ENCODE measurements at regions not wholly inside any gene's neighbourhood (a gene's known extent, or its start where the extent isn't known, plus 50 kb on each side); places are given as distances from the start of the nearest gene placed in this dataset.
A peak's percentile ranks its signal among the peaks of the same experiment; 100 is the strongest.
"Not testable (repeated sequence)": the region's sequence is repeated elsewhere in the genome, so short reads cannot be mapped to it uniquely, and the experiment has no call there.

- H3K27ac Mint-ChIP-seq: peak overlapping the region in 1 of 3 donors; percentile 48
- H3K36me3 Mint-ChIP-seq: no peaks in the 10 kb centered on the region
- no peaks in the 10 kb centered on the region for H3K9me3 ChIP-seq (ENCODE audit: control insufficient read depth in 2 of 2, low read length in 2 of 2)
- no peaks in the 10 kb centered on the region for H3K27me3 ChIP-seq (ENCODE audit: control insufficient read depth, insufficient read depth, low read length)
- H3K27ac ChIP-seq (ENCODE audit: insufficient read depth, low read length, poor library complexity, severe bottlenecking): no peak overlapping the region
- no peak overlapping the region for H3K4me3 ChIP-seq (ENCODE audit: low read depth, low read length)
- DNase-seq (no peak), ATAC-seq (ENCODE audit: low read depth in 2 of 2) (no peak)
- no peaks in the 10 kb centered on the region for H3K4me1 ChIP-seq (ENCODE audit: control insufficient read depth, insufficient read depth, low read length, poor library complexity, severe bottlenecking)
- H3K4me3 Mint-ChIP-seq: no peak overlapping the region
- H3K36me3 ChIP-seq (ENCODE audit: control insufficient read depth, insufficient read depth, low read length): no peaks in the 10 kb centered on the region
- H3K9me3 Mint-ChIP-seq: peaks cover 0 to 14% (median 4%) of the 10 kb centered on the region in 7 donors
- H3K4me1 Mint-ChIP-seq: peaks cover 0 to 19% (median 7%) of the 10 kb centered on the region in 4 donors
- H3K27me3 Mint-ChIP-seq: no peaks in the 10 kb centered on the region
Observed at GRCh38 chr6:134413241-134413643, 95.3 kb upstream of the SGK1 start.

- Mint-ChIP-seq H3K36me3 (no peaks in the 10 kb centered on the region), H3K9me3 (peaks cover 0 to 14% (median 4%) of the 10 kb centered on the region in 7 donors), H3K27me3 (no peaks in the 10 kb centered on the region), H3K27ac (no peak overlapping the region), H3K4me3 (no peak overlapping the region), H3K4me1 (peaks cover 0 to 4% (median 1%) of the 10 kb centered on the region in 4 donors)
- Histone ChIP-seq H3K27ac (ENCODE audit: insufficient read depth, low read length, poor library complexity, severe bottlenecking) (no peak overlapping the region), H3K4me3 (ENCODE audit: low read depth, low read length) (no peak overlapping the region), H3K27me3 (ENCODE audit: control insufficient read depth, insufficient read depth, low read length) (no peaks in the 10 kb centered on the region), H3K36me3 (ENCODE audit: control insufficient read depth, insufficient read depth, low read length) (no peaks in the 10 kb centered on the region), H3K9me3 (ENCODE audit: control insufficient read depth in 2 of 2, low read length in 2 of 2) (no peaks in the 10 kb centered on the region), H3K4me1 (ENCODE audit: control insufficient read depth, insufficient read depth, low read length, poor library complexity, severe bottlenecking) (no peaks in the 10 kb centered on the region)
- no peak for DNase-seq
- no peak for ATAC-seq (ENCODE audit: low read depth in 2 of 2)
Observed at GRCh38 chr6:134410541-134410940, 92.6 kb upstream of the SGK1 start.

GRCh38 chr6:134407791-134408190 lies 89.9 kb upstream of the SGK1 start:
- H3K27me3 ChIP-seq (ENCODE audit: control insufficient read depth, insufficient read depth, low read length): no peaks in the 10 kb centered on the region
- Mint-ChIP-seq H3K9me3 (peaks cover 0 to 5% (median 2%) of the 10 kb centered on the region in 7 donors), H3K4me1 (peaks cover 0 to 2% (median 0%) of the 10 kb centered on the region in 4 donors), H3K4me3 (no peak overlapping the region), H3K27me3 (no peaks in the 10 kb centered on the region), H3K36me3 (no peaks in the 10 kb centered on the region), H3K27ac (no peak overlapping the region)
- H3K4me1 ChIP-seq (ENCODE audit: control insufficient read depth, insufficient read depth, low read length, poor library complexity, severe bottlenecking): no peaks in the 10 kb centered on the region
- no peaks in the 10 kb centered on the region for H3K36me3 ChIP-seq (ENCODE audit: control insufficient read depth, insufficient read depth, low read length)
- no peak overlapping the region for H3K27ac ChIP-seq (ENCODE audit: insufficient read depth, low read length, poor library complexity, severe bottlenecking)
- H3K4me3 ChIP-seq (ENCODE audit: low read depth, low read length): no peak overlapping the region
- ATAC-seq (ENCODE audit: low read depth in 2 of 2) (no peak), DNase-seq (no peak)
- H3K9me3 ChIP-seq (ENCODE audit: control insufficient read depth in 2 of 2, low read length in 2 of 2): no peaks in the 10 kb centered on the region

DNA sequence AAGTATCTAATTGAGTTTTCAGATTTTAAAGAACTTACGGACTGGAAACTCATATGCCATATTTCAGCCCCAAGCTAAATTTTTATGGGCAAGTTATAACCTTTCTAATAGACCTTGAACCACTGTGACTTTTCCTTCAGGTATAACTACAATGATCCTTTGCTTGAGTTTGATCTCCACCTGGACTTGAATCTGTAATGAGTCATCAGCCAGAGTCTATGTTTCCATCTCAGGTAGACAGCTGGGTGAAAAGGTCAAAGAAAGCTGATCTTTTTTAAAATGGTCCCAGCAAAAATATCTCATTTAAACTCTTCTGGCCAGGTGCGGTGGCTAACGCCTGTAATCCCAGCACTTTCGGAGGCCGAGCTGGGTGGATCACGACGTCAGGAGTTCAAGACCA lies 88.4 kb upstream of the SGK1 start:
- H3K9me3 ChIP-seq (ENCODE audit: control insufficient read depth in 2 of 2, low read length in 2 of 2): no peaks in the 10 kb centered on the region
- Mint-ChIP-seq H3K36me3 (peaks cover 3% of the 10 kb centered on the region), H3K27ac (no peak overlapping the region), H3K4me3 (no peak overlapping the region), H3K9me3 (peaks cover 0 to 1% (median 0%) of the 10 kb centered on the region in 7 donors), H3K4me1 (peaks cover 0 to 7% (median 1%) of the 10 kb centered on the region in 4 donors), H3K27me3 (no peaks in the 10 kb centered on the region)
- no peaks in the 10 kb centered on the region for H3K36me3 ChIP-seq (ENCODE audit: control insufficient read depth, insufficient read depth, low read length)
- no peaks in the 10 kb centered on the region for H3K27me3 ChIP-seq (ENCODE audit: control insufficient read depth, insufficient read depth, low read length)
- H3K27ac ChIP-seq (ENCODE audit: insufficient read depth, low read length, poor library complexity, severe bottlenecking): no peak overlapping the region
- no peaks in the 10 kb centered on the region for H3K4me1 ChIP-seq (ENCODE audit: control insufficient read depth, insufficient read depth, low read length, poor library complexity, severe bottlenecking)
- no peak overlapping the region for H3K4me3 ChIP-seq (ENCODE audit: low read depth, low read length)
- DNase-seq (no peak), ATAC-seq (ENCODE audit: low read depth in 2 of 2) (no peak)

- peaks cover 0 to 7% (median 3%) of the 10 kb centered on the region in 4 donors for H3K4me1 Mint-ChIP-seq
- no peaks in the 10 kb centered on the region for H3K36me3 ChIP-seq (ENCODE audit: control insufficient read depth, insufficient read depth, low read length)
- no peaks in the 10 kb centered on the region for H3K9me3 ChIP-seq (ENCODE audit: control insufficient read depth in 2 of 2, low read length in 2 of 2)
- peaks cover 3% of the 10 kb centered on the region for H3K36me3 Mint-ChIP-seq
- no peaks in the 10 kb centered on the region for H3K9me3 Mint-ChIP-seq
- H3K27ac Mint-ChIP-seq: no peak overlapping the region
- DNase-seq (no peak), ATAC-seq (ENCODE audit: low read depth in 2 of 2) (no peak)
- H3K27ac ChIP-seq (ENCODE audit: insufficient read depth, low read length, poor library complexity, severe bottlenecking): no peak overlapping the region
- H3K27me3 Mint-ChIP-seq: no peaks in the 10 kb centered on the region
- no peaks in the 10 kb centered on the region for H3K4me1 ChIP-seq (ENCODE audit: control insufficient read depth, insufficient read depth, low read length, poor library complexity, severe bottlenecking)
- H3K4me3 Mint-ChIP-seq: no peak overlapping the region
- no peak overlapping the region for H3K4me3 ChIP-seq (ENCODE audit: low read depth, low read length)
- H3K27me3 ChIP-seq (ENCODE audit: control insufficient read depth, insufficient read depth, low read length): no peaks in the 10 kb centered on the region
Observed at GRCh38 chr6:134405386-134406087, 87.6 kb upstream of the SGK1 start.

DNA sequence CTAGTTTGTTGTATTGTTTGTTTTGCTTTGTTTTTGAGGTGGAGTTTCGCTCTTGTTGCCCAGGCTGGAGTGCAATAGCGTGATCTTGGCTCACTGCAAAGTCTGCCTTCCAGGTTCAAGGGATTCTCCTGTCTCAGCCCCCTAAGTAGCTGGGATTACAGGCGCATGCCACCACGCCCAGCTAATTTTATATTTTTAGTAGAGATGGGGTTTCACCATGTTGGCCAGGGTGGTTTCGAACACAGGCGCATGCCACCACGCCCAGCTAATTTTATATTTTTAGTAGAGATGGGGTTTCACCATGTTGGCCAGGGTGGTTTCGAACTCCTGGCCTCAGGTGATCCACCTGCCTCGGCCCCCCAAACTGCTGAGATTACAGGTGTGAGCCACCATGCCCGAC lies 85.4 kb upstream of the SGK1 start:
- H3K4me1 ChIP-seq (ENCODE audit: control insufficient read depth, insufficient read depth, low read length, poor library complexity, severe bottlenecking); H3K27ac Mint-ChIP-seq; H3K27ac ChIP-seq (ENCODE audit: insufficient read depth, low read length, poor library complexity, severe bottlenecking); ATAC-seq (ENCODE audit: low read depth in 2 of 2); DNase-seq; H3K4me1 Mint-ChIP-seq; H3K27me3 ChIP-seq (ENCODE audit: control insufficient read depth, insufficient read depth, low read length); H3K4me3 Mint-ChIP-seq; H3K36me3 Mint-ChIP-seq; H3K36me3 ChIP-seq (ENCODE audit: control insufficient read depth, insufficient read depth, low read length); H3K9me3 Mint-ChIP-seq; H3K27me3 Mint-ChIP-seq; H3K4me3 ChIP-seq (ENCODE audit: low read depth, low read length); H3K9me3 ChIP-seq (ENCODE audit: control insufficient read depth in 2 of 2, low read length in 2 of 2): not testable (repeated sequence)

DNA sequence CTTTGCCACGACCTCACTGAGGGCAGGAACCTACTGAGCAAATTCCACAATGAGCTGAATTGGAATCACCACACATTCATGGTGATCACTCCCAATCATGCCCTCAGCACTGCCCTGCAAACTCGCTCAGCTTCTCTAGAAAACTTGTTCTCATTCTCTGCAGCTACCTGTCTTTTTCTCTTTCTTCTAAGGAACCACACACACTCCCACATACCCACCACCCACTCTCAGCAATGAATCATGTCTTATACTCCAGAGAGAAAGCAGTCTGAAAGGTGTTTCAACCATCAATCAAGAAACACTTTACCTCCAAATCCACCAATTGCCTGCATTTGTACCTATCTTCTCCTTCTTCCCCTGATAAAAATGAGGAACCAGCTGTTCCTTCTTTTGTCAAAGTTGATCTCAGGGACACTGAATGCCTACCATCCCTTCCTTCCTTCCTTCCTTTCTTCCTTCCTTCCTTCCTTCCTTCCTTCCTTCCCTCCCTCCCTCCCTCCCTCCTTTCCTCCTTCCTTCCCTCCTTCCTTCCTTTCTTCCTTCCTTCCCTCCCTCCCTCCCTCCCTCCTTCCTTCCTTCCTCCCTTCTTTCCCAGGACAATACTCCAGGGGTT lies 84.6 kb upstream of the SGK1 start:
- no peak for DNase-seq
- Mint-ChIP-seq H3K4me3 (no peak overlapping the region), H3K27ac (peak overlapping the region in 1 of 3 donors; percentile 17)

GRCh38 chr6:134400941-134401340 lies 83.0 kb upstream of the SGK1 start:
- DNase-seq (no peak), ATAC-seq (ENCODE audit: low read depth in 2 of 2) (no peak)
- H3K9me3 ChIP-seq (ENCODE audit: control insufficient read depth in 2 of 2, low read length in 2 of 2): no peaks in the 10 kb centered on the region
- no peaks in the 10 kb centered on the region for H3K4me1 ChIP-seq (ENCODE audit: control insufficient read depth, insufficient read depth, low read length, poor library complexity, severe bottlenecking)
- no peaks in the 10 kb centered on the region for H3K27me3 ChIP-seq (ENCODE audit: control insufficient read depth, insufficient read depth, low read length)
- no peaks in the 10 kb centered on the region for H3K36me3 ChIP-seq (ENCODE audit: control insufficient read depth, insufficient read depth, low read length)
- Mint-ChIP-seq H3K4me1 (peaks cover 4 to 7% (median 6%) of the 10 kb centered on the region in 4 donors), H3K27ac (no peak overlapping the region), H3K9me3 (no peaks in the 10 kb centered on the region), H3K36me3 (peaks cover 3% of the 10 kb centered on the region), H3K27me3 (no peaks in the 10 kb centered on the region), H3K4me3 (no peak overlapping the region)
- no peak overlapping the region for H3K4me3 ChIP-seq (ENCODE audit: low read depth, low read length)
- no peak overlapping the region for H3K27ac ChIP-seq (ENCODE audit: insufficient read depth, low read length, poor library complexity, severe bottlenecking)

More for the DNA sequence above, 84.6 kb upstream of the SGK1 start:
- Histone ChIP-seq H3K27me3 (ENCODE audit: control insufficient read depth, insufficient read depth, low read length) (no peaks in the 10 kb centered on the region), H3K27ac (ENCODE audit: insufficient read depth, low read length, poor library complexity, severe bottlenecking) (no peak overlapping the region), H3K4me3 (ENCODE audit: low read depth, low read length) (no peak overlapping the region), H3K9me3 (ENCODE audit: control insufficient read depth in 2 of 2, low read length in 2 of 2) (no peaks in the 10 kb centered on the region), H3K4me1 (ENCODE audit: control insufficient read depth, insufficient read depth, low read length, poor library complexity, severe bottlenecking) (no peaks in the 10 kb centered on the region), H3K36me3 (ENCODE audit: control insufficient read depth, insufficient read depth, low read length) (no peaks in the 10 kb centered on the region)
- no peak for ATAC-seq (ENCODE audit: low read depth in 2 of 2)
- Mint-ChIP-seq H3K36me3 (peaks cover 3% of the 10 kb centered on the region), H3K4me1 (peaks cover 0 to 7% (median 6%) of the 10 kb centered on the region in 4 donors), H3K9me3 (no peaks in the 10 kb centered on the region), H3K27me3 (no peaks in the 10 kb centered on the region)

Measured in CD4-positive, CD25-positive, alpha-beta regulatory T cell (primary cell).